ENCODE measurements at regions not wholly inside any gene's neighbourhood (a gene's known extent, or its start where the extent isn't known, plus 50 kb on each side); places are given as distances from the start of the nearest gene placed in this dataset.

DNA sequence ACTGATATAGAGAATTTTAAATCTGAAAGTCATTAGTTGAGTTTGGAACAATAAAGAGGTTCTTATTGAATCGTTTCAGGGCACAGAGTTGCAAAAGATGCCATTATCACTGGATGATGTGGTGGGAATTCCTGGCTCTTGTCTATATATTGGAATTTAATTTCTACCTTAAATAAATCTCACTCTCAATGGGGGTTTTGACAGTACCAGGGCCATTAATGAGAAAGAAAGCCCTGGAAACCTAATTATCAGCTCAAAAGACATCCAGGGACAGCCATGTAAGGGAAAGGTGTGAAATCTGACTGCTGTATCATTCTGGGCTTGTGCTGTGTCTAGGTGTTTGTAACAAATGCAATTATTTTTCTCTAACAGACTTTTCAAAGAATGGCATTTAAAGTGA lies 285.7 kb downstream of the TBL1XR1 start:
- no peak overlapping the region for H2AK5ac ChIP-seq (ENCODE audit: insufficient read length, low read length)
- WGBS (ENCODE audit: extremely low coverage, insufficient read length, low lambda C conversion rate) = no CpG with 5 or more reads among the region's 1 CpG
- no peaks in the 10 kb centered on the region for H4K20me1 ChIP-seq (ENCODE audit: control insufficient read depth, insufficient read depth, insufficient read length)
- H3K9me3 ChIP-seq (ENCODE audit: control insufficient read depth, low read depth, low read length) = no peaks in the 10 kb centered on the region
- no peak overlapping the region for H2BK120ac ChIP-seq (ENCODE audit: low read depth, low read length, poor library complexity, severe bottlenecking)
- Mint-ChIP-seq H3K9me3 (no peaks in the 10 kb centered on the region), H3K27ac (no peak overlapping the region), H3K4me1 (peaks cover 16 to 19% of the 10 kb centered on the region in 2 experiments), H3K4me3 (no peak overlapping the region), H3K27me3 (ENCODE audit: low read depth) (no peaks in the 10 kb centered on the region), H3K36me3 (ENCODE audit: insufficient read depth in 1 of 3, low read depth in 3 of 3) (no peaks in the 10 kb centered on the region)
- H2AFZ ChIP-seq (ENCODE audit: low read length) = no peak overlapping the region
- no peak overlapping the region for H3T11ph ChIP-seq (ENCODE audit: low read length)
- H3K56ac ChIP-seq (ENCODE audit: insufficient read length, low read depth, low read length) = no peak overlapping the region
- TF ChIP-seq, protein P1, sequence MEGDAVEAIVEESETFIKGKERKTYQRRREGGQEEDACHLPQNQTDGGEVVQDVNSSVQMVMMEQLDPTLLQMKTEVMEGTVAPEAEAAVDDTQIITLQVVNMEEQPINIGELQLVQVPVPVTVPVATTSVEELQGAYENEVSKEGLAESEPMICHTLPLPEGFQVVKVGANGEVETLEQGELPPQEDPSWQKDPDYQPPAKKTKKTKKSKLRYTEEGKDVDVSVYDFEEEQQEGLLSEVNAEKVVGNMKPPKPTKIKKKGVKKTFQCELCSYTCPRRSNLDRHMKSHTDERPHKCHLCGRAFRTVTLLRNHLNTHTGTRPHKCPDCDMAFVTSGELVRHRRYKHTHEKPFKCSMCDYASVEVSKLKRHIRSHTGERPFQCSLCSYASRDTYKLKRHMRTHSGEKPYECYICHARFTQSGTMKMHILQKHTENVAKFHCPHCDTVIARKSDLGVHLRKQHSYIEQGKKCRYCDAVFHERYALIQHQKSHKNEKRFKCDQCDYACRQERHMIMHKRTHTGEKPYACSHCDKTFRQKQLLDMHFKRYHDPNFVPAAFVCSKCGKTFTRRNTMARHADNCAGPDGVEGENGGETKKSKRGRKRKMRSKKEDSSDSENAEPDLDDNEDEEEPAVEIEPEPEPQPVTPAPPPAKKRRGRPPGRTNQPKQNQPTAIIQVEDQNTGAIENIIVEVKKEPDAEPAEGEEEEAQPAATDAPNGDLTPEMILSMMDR (conservative IDR thresholded peaks at IDR 0.05) = no peak
- no peak overlapping the region for H3K23ac ChIP-seq (ENCODE audit: insufficient read length, low read depth, low read length)
- no peak overlapping the region for H2BK20ac ChIP-seq (ENCODE audit: low read depth, low read length, poor library complexity, severe bottlenecking)
- no peaks in the 10 kb centered on the region for H3K79me1 ChIP-seq (ENCODE audit: insufficient read depth, low read depth, low read length, poor library complexity, severe bottlenecking)
- H3K9ac ChIP-seq (ENCODE audit: extremely low read depth, insufficient read length, low read length) = no peak overlapping the region
- no peak overlapping the region for H4K8ac ChIP-seq (replicated peaks; ENCODE audit: insufficient read length, low read depth, low read length)
- H2BK5ac ChIP-seq (ENCODE audit: insufficient read length, low read length) = no peak overlapping the region
- no peaks in the 10 kb centered on the region for H3K79me2 ChIP-seq (ENCODE audit: insufficient read depth, low read length)
- H3K14ac ChIP-seq (ENCODE audit: insufficient read depth, low read length) = no peak overlapping the region
- H3K27me3 ChIP-seq (ENCODE audit: insufficient read depth, low read length) = no peaks in the 10 kb centered on the region; the same call in 1 of the 2 replicates
- H2BK15ac ChIP-seq (ENCODE audit: low read depth, low read length) = no peak overlapping the region
- H3K27ac ChIP-seq (ENCODE audit: insufficient read length, low read depth, low read length) = no peak overlapping the region
- no peak for DNase-seq
- no peak overlapping the region for H4K91ac ChIP-seq (ENCODE audit: insufficient read length, low read depth, low read length)
- peaks cover 7% of the 10 kb centered on the region for H3K4me1 ChIP-seq (ENCODE audit: insufficient read depth, low read length)
- no peak overlapping the region for H2BK12ac ChIP-seq (ENCODE audit: insufficient read length, low read depth, low read length)
- H3K4me2 ChIP-seq (ENCODE audit: insufficient read depth, insufficient read length, low read length) = no peak overlapping the region
- no peak overlapping the region for H3K18ac ChIP-seq (ENCODE audit: insufficient read length, low read depth, low read length)
- H3K4ac ChIP-seq (ENCODE audit: low read depth, low read length) = no peak overlapping the region
- no peak overlapping the region for H4K5ac ChIP-seq (ENCODE audit: insufficient read length, low read depth, low read length)
- peaks cover 2% of the 10 kb centered on the region for H3K23me2 ChIP-seq (ENCODE audit: insufficient read length, low read depth, low read length, poor library complexity, severe bottlenecking)

Measured in H9 (cell line).